ENCODE measurements at regions not wholly inside any gene's neighbourhood (a gene's known extent, or its start where the extent isn't known, plus 50 kb on each side); places are given as distances from the start of the nearest gene placed in this dataset.
A peak's percentile ranks its signal among the peaks of the same experiment; 100 is the strongest.

- TF ChIP-seq HNF1A (IDR thresholded peaks at IDR 0.05; ENCODE audit: low read depth) (peak; percentile 78), HNF1A (CRISPR knock-in tag; IDR thresholded peaks at IDR 0.05; ENCODE audit: borderline replicate concordance) (peak; percentile 72), ZNF224 (CRISPR knock-in tag; IDR thresholded peaks at IDR 0.05) (no peak), FOSL2 (CRISPR knock-in tag; IDR thresholded peaks at IDR 0.05) (peak; percentile 96), FLYWCH1 (CRISPR knock-in tag; IDR thresholded peaks at IDR 0.05) (peak; percentile 64; the same call in 1 of the 2 replicates), THYN1 (CRISPR knock-in tag; IDR thresholded peaks at IDR 0.05; ENCODE audit: borderline replicate concordance, low read depth) (no peak), UBTF (CRISPR knock-in tag; IDR thresholded peaks at IDR 0.05) (peak; percentile 89), ZBTB40 (IDR thresholded peaks at IDR 0.05) (no peak), ZBTB40 (CRISPR knock-in tag; IDR thresholded peaks at IDR 0.05) (peak; percentile 74), ZNF619 (CRISPR knock-in tag; IDR thresholded peaks at IDR 0.05) (peak; percentile 93), ZNF772 (CRISPR knock-in tag; IDR thresholded peaks at IDR 0.05) (no peak), ZNF746 (CRISPR knock-in tag; IDR thresholded peaks at IDR 0.05) (peak; percentile 82; the same call in 1 of the 2 replicates), NCOA2 (CRISPR knock-in tag; IDR thresholded peaks at IDR 0.05) (peak; percentile 90), ZNF296 (CRISPR knock-in tag; conservative IDR thresholded peaks at IDR 0.05) (no peak)
Measured at GRCh38 chr20:22523499-22524392, 60.6 kb downstream of the FOXA2 start (continued).

Data from HepG2 (cell line).